CD4-positive, alpha-beta T cell treated with Interleukin-4 for 4 hours (primary cell): ENCODE measurements at regions not wholly inside any gene's neighbourhood (a gene's known extent, or its start where the extent isn't known, plus 50 kb on each side); places are given as distances from the start of the nearest gene placed in this dataset.
"Not testable (repeated sequence)": the region's sequence is repeated elsewhere in the genome, so short reads cannot be mapped to it uniquely, and the experiment has no call there.

Experiments used
- DNase-seq: peaks from one replicate; pipeline ENCODE4 v3.0.0-alpha.2; 2020

DNA sequence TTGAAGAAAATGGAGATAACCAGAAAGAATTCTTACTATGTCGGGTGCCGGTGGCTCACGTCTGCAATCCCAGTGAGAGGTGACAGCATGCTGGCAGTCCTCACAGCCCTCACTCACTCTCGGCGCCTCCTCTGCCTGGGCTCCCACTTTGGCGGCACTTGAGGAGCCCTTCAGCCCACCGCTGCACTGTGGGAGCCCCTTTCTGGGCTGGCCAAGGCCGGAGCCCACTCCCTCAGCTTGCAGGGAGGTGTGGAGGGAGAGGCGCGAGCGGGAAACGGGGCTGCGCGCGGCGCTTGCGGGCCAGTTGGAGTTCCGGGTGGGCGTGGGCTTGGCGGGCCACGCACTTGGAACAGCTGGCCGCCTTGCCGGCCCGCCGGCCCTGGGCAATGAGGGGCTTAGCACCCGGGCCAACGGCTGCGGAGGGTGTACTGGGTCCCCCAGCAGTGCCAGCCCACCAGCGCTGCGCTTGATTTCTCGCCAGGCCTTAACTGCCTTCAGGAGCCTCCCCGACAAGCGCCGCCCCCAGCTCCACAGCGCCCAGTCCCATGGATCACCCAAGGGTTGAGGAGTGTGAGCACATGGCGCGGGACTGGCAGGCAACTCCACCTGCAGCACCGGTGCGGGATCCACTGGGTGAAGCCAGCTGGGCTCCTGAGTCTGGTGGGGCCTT lies 1672.5 kb upstream of the B3GALT2 start:
- not testable (repeated sequence) for DNase-seq

DNA sequence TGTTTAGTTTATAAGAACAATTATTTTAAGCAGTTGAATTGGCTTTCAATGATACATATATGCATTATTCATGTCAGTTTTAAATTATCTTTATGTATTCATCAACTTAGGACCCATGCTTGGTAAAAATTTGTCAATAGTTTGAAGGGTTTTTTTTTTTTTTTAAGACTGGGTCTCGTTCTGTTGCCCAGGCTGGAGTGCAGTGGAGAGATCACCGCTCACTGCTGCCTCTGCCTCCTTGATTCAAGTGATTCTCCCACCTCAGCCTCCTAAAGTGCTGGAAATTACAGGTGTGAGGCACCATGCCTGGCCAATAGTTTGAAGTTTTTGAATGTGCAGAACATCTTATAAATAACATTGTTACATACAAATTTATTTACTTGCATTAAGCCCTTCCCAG lies 1671.0 kb upstream of the B3GALT2 start:
- DNase-seq, result no peak

DNA sequence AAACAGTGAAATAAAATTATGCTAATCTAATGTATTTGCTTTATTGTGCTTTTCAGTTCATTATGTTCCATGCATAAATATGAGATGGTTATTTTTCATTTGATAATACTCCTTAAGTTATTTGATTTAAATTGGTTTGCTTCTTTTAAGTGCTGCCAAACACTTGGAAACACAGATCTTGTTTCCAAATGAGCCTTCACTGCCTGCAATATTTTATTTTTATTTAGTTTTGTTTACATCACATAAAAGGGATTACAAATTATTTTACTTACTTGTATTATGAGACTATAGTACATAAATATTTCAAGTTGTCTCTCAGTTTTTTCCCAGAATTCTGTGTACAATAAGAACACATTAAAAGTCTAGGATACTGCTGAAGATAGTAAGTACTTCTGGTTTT lies 1662.4 kb upstream of the B3GALT2 start:
- no peak for DNase-seq

DNA sequence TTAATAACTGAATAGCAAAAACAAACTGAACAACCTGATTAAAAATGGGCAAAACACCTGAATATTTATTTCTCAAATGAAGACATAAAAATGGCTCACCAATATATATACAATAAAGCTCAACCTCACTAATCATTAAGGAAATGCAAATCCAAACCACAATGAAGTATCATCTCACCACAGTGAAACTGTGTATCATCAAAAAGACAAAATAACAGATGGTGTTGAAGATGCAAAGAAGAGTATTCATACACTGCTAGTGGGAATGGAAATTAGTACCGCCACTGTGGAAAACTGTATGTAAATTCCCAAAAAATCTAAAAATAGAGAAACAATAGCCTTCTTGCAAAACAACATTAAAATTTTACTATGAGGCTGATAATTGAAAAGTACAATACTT lies 1660.1 kb upstream of the B3GALT2 start:
- no peak for DNase-seq

DNA sequence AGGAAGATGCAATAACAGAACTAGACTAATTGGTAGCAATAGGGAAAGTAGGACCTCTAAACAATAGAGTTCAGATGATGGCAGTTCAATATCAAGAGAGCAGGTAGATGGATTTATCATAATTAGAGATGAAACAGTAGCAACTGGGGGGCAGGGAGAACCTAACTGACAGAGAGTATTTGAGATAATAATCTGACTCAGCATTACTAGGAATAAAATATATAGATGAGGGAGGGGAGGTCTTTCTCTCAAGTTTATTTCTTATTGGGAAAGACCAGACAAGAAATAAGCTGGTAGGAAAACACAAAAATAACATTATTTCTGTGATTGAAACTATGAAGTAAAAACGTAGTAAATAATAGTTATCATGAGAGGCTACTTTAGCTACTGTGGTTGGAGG lies 1656.7 kb upstream of the B3GALT2 start:
- no peak for DNase-seq

DNA sequence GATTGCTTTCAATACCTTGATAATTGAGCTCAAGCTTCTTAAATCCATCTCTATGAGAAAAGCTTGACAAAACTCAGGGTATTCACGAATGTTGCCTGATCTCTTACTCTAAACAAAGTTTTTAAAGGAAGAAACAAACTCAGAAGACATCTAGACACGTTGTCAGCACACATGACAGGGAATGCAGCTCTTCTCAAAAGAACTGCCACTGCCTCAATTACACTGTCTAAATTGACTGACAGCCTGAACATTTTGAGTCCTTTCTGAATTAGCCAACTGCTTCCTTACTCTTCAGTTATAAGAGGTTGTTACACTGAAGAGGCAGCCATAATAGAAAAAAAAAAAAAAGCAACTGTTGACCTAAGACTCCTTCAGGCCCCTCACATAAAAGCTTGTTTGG lies 1646.7 kb upstream of the B3GALT2 start:
- DNase-seq, result no peak

DNA sequence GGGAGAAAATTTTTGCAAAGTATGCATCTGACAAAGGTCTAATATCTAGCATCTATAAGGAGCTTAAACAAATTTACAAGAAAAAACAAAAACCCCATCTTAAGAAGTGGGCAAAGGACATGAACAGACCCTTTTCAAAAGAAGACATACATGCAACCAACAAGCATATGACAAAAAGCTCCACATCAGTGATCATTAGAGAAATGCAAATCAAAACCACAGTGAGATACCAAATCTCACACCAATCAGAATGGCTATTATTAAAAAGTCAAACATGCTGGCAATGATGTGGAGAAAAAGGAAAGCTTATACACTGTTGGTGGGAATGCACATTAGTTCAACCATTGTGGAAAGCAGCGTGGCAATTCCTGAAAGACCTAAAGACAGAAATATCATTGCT lies 1645.2 kb upstream of the B3GALT2 start:
- not testable (repeated sequence) for DNase-seq

DNA sequence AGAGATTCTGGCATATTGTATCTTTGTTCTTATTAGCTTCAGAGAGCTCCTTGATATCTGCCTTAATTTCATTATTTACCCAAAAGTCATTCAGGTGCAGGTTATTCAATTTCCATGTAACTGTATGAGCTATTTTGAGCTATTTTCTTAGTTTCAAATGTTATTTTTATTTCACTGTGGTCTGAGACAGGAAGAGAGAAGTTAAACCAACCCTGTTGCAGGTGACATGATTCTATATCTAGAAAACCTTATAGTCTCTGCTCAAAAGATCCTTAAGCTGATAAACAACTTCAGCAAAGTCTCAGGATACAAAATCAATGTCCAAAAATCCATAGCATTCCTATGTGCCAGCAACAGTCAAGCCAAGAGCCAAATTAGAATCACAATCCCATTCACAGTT lies 1644.0 kb upstream of the B3GALT2 start:
- no peak for DNase-seq

DNA sequence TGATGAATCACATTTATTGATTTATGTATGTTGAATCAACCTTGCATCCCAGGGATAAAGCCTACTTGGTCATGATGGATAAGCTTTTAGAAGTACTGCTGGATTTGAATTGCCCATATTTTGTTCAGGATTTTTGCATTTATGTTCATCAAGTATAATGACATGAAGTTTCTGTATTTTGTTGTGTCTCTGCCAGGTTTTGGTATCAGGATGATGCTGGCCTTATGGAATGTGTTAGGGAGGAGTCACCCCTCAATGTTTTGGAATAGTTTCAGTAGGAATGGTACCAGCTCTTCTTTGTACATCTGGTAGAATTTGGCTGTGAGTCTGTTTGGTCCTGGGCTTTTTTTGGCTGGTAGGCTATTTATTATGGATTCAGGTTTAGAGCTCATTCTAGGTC lies 1643.1 kb upstream of the B3GALT2 start:
- no peak for DNase-seq

DNA sequence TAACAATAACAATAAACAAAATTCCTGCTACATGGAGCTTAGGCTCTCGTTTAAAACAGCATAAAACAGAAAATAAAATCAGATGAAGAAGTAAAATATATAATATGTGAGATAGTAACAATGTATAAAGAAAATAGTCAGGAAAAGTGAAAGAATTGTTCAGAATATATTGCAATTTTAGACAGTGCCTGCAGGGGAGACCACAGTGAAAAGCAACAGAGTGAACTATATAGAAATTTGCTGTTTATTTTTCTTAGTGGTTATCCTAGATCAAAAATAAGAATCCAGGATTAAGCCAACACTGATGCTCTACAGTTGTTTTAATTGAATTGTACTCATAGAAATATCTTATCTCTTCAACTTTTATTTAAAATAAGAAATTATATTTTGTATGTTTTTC lies 1639.0 kb upstream of the B3GALT2 start:
- no peak for DNase-seq

DNA sequence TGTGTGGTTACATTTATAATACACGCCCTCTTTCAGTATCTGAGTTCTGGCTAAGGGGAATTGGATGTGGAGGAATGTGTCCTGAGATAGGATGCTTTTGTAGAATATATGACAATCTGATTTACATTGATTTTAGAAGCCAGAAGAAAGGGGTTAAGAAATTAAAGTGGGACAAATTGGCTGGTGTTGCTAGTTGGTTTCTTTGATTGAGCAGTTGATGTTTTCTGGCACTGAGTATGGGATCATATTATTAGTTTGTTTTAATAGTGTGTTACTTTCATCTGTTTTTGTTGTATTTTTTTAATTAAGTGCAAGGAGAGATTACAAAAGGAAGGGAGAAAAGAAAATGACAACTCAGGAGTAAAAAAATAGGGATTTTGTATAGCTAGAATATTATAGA lies 1634.7 kb upstream of the B3GALT2 start:
- no peak for DNase-seq

DNA sequence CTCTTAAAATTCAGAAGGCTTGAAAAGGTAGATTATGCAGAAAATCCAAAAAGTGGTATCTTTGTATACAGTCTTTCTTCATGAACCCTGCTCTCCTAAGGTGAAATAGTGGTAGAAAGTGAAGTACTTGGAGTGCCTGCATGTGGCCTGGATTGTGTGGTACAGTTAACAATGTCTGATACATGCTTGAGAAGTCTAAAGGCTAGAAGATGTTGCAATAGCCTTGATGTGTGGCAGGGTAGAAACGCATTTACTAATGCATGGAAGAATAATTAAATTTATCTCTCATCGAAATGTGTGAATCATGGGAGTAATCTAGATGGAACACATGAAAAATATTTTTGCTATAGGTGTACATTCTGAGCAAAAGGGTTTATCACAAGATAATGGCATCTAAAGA lies 1632.3 kb upstream of the B3GALT2 start:
- no peak for DNase-seq

DNA sequence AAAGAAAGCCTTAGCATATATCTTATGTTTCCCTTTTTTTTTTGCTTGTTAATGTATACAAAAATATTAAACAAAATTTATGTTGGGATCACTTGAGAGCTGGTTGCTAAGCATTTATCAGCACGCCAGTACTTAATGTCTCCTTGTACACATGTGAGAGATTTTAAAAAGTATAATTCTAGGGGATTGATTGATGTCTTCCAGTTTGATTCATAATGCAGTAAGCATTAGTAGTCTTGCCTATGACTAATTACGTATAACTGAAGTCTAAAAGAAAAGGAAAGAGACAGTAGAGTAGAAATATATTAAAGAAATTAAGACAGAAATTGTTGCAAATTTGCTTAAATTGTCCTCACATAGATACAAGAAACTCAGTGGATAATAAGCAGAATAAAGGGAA lies 1630.4 kb upstream of the B3GALT2 start:
- DNase-seq, result no peak

DNA sequence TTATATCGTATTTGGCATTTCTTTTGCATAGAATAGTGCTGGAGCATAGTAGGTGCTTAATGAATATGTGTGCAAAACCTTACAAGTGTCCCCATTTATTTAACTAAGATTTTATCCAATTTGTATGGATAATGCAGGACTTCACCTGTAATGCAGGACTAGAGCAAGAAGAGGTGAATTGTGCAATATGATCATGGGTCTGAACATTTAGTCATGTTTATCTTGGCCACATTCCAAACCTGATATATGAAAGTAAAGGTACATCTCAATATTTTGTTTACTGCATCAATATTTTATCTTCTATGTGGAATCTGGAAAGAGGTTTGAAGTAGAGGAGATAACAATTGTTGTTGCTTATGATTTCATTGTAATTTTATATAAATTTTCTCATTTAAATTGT lies 1626.7 kb upstream of the B3GALT2 start:
- DNase-seq, result no peak

DNA sequence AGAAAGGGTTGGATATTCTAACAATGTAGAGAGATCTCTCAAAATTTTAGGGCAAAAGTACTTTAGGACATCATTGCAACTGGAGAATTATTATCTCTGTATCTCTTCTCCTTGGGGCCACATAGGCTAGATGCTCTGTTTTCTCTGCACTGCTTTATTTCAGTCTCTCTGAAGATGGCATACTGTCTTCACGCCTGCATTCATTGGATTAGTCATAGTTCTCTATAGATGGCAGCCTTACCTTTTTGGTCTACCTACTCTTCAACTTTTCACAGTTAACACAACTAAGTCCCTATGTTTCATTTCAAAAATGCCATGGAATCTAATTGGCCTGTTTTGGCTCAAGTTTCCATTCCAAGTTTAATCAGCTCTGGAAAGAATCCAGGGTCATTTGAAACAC lies 1623.3 kb upstream of the B3GALT2 start:
- DNase-seq, result no peak

DNA sequence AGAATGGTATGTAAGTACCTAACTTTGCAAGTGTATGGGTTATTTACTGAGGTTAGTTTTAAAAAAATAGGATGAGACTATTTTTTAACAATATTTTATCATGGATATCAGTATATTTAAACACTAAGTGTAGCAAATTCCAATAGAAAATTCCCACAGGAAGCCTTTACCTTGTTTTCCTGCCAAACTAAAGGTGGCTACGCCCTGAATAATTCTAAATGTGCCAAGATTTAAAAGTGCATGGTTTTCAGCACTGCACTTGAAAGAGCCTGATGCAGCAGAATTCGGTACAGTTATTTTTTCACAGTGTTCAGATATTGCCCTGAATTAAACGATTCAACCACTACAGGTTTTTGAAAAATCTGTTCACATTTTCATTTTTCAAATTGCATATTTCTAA lies 1622.8 kb upstream of the B3GALT2 start:
- DNase-seq, result no peak

DNA sequence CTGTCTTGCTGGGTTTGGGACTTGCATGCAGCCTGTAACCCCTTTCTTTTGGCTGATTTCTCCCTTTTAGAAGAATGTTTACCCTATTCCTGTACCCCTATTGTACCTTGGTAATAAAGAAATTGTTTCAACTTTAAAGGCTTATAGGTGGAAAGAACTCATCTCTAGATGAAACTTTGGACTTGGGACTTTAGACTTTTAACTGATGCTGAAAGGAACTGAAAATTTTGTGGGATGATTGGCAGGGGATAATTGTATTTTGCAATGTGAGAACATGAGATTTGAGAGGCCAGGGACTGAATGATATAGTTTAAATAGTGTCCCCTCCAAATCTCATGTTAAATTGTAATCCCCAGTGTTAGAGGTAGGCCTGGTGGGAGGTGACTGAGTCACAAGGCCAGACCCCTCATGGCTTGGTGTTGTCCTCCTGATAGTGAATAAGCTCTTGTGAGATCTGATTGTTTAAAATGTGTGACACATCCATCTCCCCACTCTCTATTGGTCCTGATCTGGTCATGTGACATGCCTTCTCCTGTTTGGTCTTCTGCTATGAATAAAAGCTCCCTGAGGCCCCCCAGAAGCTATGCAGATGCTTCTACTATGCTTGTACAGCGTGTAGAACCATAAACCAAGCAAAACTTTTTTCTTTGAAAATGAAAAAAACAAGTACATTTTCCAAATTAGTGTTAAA lies 1621.3 kb upstream of the B3GALT2 start:
- DNase-seq, result no peak

DNA sequence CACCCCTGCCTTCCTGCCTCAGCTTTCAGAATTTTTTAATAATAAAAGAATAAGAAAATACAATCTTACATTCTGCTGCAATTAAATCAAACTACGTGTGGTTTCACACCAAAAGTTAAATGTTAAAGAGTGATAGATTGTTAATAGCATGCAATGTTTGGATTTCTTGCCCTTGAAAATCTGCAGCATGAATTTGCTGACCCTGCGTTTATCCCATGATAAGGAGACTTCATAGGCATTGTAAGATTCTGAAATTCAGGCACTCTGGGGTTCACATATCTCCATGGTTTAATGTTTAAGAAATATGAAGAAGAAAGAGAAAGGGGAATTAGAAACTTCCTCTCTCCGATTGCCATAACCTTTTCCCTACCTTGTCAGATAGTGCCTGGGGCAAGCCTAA lies 1616.2 kb upstream of the B3GALT2 start:
- no peak for DNase-seq

DNA sequence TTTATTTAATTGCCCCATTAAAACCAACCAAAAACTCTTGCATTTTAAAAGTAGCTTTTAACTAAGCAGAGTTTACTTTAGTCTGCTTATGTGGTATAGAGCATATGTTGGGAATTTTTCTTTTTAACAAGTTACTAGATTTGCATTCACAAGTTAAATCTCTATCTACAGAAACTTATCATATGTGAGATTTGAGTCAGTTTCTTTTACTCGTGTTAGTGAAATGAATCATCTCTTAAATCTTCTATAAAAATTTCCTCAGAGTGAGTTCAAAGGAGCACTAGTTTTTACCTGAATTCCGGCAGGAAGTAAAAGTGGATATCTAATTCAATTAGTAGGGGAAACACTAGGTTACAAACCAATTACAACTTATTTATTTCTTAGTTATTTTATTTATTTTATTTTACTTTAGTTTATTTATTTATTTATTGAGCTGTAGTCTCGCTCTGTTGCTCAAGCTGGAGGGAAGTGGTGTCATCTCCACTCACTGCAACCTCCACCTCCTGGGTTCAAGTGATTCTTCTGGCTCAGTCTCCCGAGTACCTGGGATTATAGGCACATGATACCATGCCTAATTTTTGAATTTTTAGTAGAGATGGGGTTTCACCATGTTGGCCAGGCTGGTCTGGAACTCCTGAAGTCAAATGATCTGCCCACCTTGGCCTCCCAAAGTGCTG lies 1609.6 kb upstream of the B3GALT2 start:
- no peak for DNase-seq

DNA sequence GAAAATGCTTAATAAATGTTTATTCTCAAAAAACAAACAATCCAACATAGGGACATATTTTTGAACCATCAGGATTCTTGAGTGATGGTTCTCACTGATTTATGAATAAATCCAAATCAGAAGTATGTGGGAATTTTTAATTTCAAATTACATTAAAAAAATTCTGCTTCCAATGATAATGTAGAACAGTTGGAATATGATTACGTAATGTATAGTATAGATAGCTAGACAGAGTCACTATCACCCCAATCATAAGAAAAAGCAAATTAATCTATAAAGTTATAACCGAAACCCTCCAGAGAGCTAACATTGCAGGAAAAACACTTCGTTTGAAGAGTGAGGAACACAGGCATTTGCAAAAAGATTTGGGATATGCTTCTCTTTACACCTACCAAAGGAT lies 1600.6 kb upstream of the B3GALT2 start:
- no peak for DNase-seq

DNA sequence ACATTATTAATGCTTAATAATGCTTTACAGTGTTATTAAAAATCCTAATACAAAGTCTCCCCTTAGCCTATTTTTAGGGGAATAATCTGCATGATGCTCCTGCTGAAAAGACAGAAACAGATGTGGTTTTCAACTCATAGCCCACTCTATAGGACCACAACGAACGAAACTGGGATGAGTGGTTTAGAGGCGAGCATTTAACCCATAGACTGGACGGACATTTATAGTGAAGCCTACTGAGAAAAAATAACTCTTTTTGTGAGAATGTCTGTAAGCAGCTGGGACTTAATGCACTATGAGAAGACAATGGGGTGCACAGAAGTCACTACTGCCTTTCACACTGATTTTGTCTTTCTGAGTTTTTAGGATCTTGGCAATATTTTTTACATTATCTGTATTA lies 1599.6 kb upstream of the B3GALT2 start:
- no peak for DNase-seq

DNA sequence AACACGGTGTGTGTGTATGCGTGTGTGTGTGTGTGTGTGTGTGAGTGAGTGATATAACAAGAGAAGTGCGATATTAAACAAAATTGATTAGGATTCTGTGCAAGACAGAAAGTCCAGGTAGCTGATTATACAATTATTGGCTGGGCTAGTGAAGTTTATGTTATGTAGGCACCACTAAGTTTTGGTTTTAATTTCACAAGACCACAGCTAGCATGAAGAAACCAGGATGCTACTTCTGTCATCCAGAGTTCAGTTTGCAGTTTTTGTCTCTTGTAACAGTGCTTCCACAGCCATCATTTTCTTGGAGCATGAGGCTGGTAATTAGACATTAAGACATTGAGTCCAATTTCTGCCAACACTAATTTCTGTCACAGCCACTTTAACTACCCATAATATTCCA lies 1590.2 kb upstream of the B3GALT2 start:
- no peak for DNase-seq

DNA sequence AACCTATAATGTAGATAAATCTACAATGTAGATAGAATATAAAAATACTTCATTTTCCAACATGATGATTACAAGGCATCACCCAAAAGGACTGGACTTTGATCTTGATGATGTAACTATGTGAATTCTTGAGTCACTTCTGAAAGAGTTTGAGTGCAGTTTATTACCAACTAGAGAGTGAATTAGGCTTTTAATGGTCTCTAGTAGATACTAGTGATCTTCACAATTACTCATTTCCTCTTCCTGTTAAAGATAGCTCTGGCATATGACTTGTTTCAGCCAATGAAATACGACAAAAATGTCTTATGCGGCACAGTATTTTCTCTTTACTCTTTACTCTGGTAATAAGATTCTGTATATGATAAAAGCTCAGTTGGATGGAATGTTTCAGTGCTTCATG lies 1588.1 kb upstream of the B3GALT2 start:
- DNase-seq, result no peak

DNA sequence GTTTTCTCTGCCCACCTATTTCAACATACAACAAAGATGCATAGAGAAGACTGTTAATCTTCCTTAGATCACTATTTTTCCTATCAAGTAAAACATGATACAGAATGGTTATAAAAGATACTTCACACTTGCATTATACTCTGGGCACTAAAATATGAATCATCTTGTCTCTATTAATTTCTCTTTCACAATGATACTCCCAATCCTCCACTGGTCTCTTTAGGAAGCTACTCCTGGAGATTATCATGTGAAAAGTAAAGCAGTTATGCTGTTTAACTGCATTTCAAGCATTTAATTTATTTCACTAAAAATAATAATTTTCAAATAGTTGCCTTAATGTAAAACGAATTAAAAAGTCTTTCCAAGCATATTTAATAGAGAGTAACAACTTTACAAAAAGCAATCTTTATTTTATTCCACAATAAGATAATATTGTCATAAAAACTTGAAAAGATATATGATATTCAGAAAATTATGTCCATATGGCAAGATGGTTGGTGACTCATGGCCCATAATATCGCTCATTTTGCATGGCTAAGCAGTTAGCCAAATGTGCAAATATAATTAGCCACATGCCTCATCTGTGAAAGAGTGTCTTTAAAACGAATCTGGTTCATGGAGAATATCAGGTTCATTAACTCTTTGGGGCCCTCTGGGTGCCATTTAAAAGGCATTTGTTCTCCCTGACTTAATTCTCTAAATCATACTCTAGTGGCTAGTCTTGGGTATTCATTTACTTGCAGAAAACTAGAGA lies 1569.0 kb upstream of the B3GALT2 start:
- no peak for DNase-seq
